HTR-8/SVneo (cell line): ENCODE measurements at regions not wholly inside any gene's neighbourhood (a gene's known extent, or its start where the extent isn't known, plus 50 kb on each side); places are given as distances from the start of the nearest gene placed in this dataset.

ENCODE experiments used
- DNase-seq: peaks from one replicate; pipeline ENCODE4 v3.0.0; 2011; ENCODE audit warnings: low spot score, mixed read lengths; ENCODE audit not compliant: insufficient read length
- FAIRE-seq: peaks from 2 replicates; lab custom pipeline; 2011; peaks lifted over from hg19 to GRCh38; lab: Jason Lieb, UNC

- DNase-seq (no peak), FAIRE-seq (no peak)
These were observed 74.9 kb downstream of the SLC25A47 start for GRCh38 chr14:100398044-100398443.

- no peak for DNase-seq
- no peak for FAIRE-seq
These were observed 76.1 kb downstream of the SLC25A47 start for GRCh38 chr14:100399052-100399849.

- FAIRE-seq (no peak), DNase-seq (no peak)
These were observed 77.0 kb downstream of the SLC25A47 start for GRCh38 chr14:100400115-100400514.

GRCh38 chr14:100401031-100401692, 78.0 kb downstream of the SLC25A47 start:
- DNase-seq (no peak), FAIRE-seq (no peak)

- no peak for DNase-seq
- FAIRE-seq, result no peak
These were observed 78.7 kb downstream of the SLC25A47 start for GRCh38 chr14:100401792-100402191.

- FAIRE-seq (no peak), DNase-seq (no peak)
These were observed 79.5 kb downstream of the SLC25A47 start for GRCh38 chr14:100402631-100403030.

- no peak for FAIRE-seq
- DNase-seq, result no peak
These were observed 80.0 kb downstream of the SLC25A47 start for GRCh38 chr14:100403105-100403504.

- DNase-seq, result no peak
- FAIRE-seq, result no peak
These were observed 80.7 kb downstream of the SLC25A47 start for GRCh38 chr14:100403802-100404365.

- no peak for DNase-seq
- peak; percentile 28 for FAIRE-seq
These were observed 81.3 kb downstream of the SLC25A47 start for GRCh38 chr14:100404419-100404818.

GRCh38 chr14:100405760-100406455, 82.8 kb downstream of the SLC25A47 start:
- FAIRE-seq (no peak), DNase-seq (no peak)

- DNase-seq, result no peak
- FAIRE-seq, result no peak
These were observed 83.5 kb downstream of the SLC25A47 start for GRCh38 chr14:100406505-100407131.

- DNase-seq (no peak), FAIRE-seq (no peak)
These were observed 84.4 kb downstream of the SLC25A47 start for GRCh38 chr14:100407376-100408102.

GRCh38 chr14:100408350-100409002, 85.3 kb downstream of the SLC25A47 start:
- peak; percentile 82 for FAIRE-seq

GRCh38 chr14:100409003-100409360, 85.8 kb downstream of the SLC25A47 start:
- FAIRE-seq, result no peak
- DNase-seq, result no peak

More at GRCh38 chr14:100408350-100409002, 85.3 kb downstream of the SLC25A47 start:
- peak; percentile 80 for DNase-seq

GRCh38 chr14:100409651-100410050, 86.5 kb downstream of the SLC25A47 start:
- no peak for FAIRE-seq
- no peak for DNase-seq

- no peak for DNase-seq
- no peak for FAIRE-seq
These were observed 87.0 kb downstream of the SLC25A47 start for GRCh38 chr14:100410056-100410565.

- FAIRE-seq (no peak), DNase-seq (no peak)
These were observed 90.6 kb downstream of the SLC25A47 start for GRCh38 chr14:100413699-100414098.

- DNase-seq (no peak), FAIRE-seq (no peak)
These were observed 92.1 kb downstream of the SLC25A47 start for GRCh38 chr14:100415226-100415625.
